Vagina (tissue), 2 donors: ENCODE measurements at regions not wholly inside any gene's neighbourhood (a gene's known extent, or its start where the extent isn't known, plus 50 kb on each side); places are given as distances from the start of the nearest gene placed in this dataset.

Experiments
- CTCF ChIP-seq, 3 experiments: fragments of 450-650 bp in 2 of 3; fragments of 200-600 bp in 1 of 3; sonication (generic) in 1 of 3; IDR thresholded peaks; one replicate each; pipeline ENCODE4 v1.5.1; 2017 to 2019; ENCODE audit warnings: antibody characterized with exemption in 3 of 3, mild to moderate bottlenecking in 2 of 3, moderate library complexity in 2 of 3
- POLR2A ChIP-seq, 2 donors: fragments of 450-650 bp; IDR thresholded peaks; one replicate each; pipeline ENCODE4 v1.6.1; 2017; ENCODE audit warnings: antibody characterized with exemption in 2 of 2, mild to moderate bottlenecking in 2 of 2, moderate library complexity in 2 of 2
- POLR2AphosphoS5 ChIP-seq, 2 donors: sonication (generic); formaldehyde crosslinking; IDR thresholded peaks; one replicate each; pipeline ENCODE4 v1.9.0; 2017; ENCODE audit warnings: antibody characterized with exemption in 2 of 2, mild to moderate bottlenecking in 2 of 2, low read depth in 1 of 2; ENCODE audit not compliant: insufficient read depth in 1 of 2

GRCh38 chr5:91864962-91865361, 481.8 kb upstream of the ARRDC3 start:
- TF ChIP-seq POLR2A (IDR thresholded peaks at IDR 0.05) (no peak), CTCF (IDR thresholded peaks at IDR 0.05) (no peak), POLR2AphosphoS5 (IDR thresholded peaks at IDR 0.05; ENCODE audit: insufficient read depth in 1 of 2, low read depth in 1 of 2) (no peak)
